AG04450 (cell line): ENCODE measurements at regions not wholly inside any gene's neighbourhood (a gene's known extent, or its start where the extent isn't known, plus 50 kb on each side); places are given as distances from the start of the nearest gene placed in this dataset. TPM values are rescaled to one million over a fixed set of nuclear protein-coding genes. Genes with fewer than 3 reads are reported as not detected.
A peak's percentile ranks its signal among the peaks of the same experiment; 100 is the strongest.

ENCODE experiments used
- CTCF ChIA-PET: fragments of 300-600, 350-600 bp; formaldehyde crosslinking; extraction: SDS; loops from one replicate; lab custom pipeline; 2022; ENCODE audit warnings: antibody characterized with exemption, inconsistent platforms; lab: Charles Lee
- POLR2A ChIA-PET: fragments of 350-600 bp; formaldehyde crosslinking; extraction: SDS; loops from one replicate; lab custom pipeline; 2021; ENCODE audit warnings: antibody characterized with exemption, inconsistent platforms; lab: Yijun Ruan, JAX
- DNase-seq: peaks from one replicate; pipeline ENCODE4 v3.0.0-alpha.2; 2011; ENCODE audit warnings: low read depth, low spot score
- H3K27ac ChIP-seq: one replicate; pipeline ENCODE4 v1.5.1; 2012; ENCODE audit warnings: low read depth, low read length, control low read depth
- H3K27me3 ChIP-seq: one replicate; pipeline ENCODE4 v1.6.0; 2012; ENCODE audit warnings: low read length; ENCODE audit not compliant: control insufficient read depth, insufficient read depth
- H3K4me3 ChIP-seq: 2 replicates; pipeline ENCODE4 v1.5.1; 2011; ENCODE audit warnings: mild to moderate bottlenecking, low read depth, low read length, control low read depth
- H3K9me3 ChIP-seq: 2 replicates; pipeline ENCODE4 v1.5.1; 2012; ENCODE audit warnings: low read length; ENCODE audit not compliant: control insufficient read depth, insufficient read depth
- small RNA-seq: library from RNA; depleted of rRNA; stranded (forward); fragments of <200 nt; gene quantifications from one replicate; pipeline ENCODE3, GENCODE V24; 2012; ENCODE audit warnings: low read depth; ENCODE audit not compliant: insufficient read length
- TF ChIP-seq, protein P1 (sequence below): IDR thresholded peaks from 2 replicates; pipeline ENCODE4 v1.5.1; 2011; ENCODE audit warnings: low read depth, low read length, control low read depth, inconsistent platforms

DNA sequence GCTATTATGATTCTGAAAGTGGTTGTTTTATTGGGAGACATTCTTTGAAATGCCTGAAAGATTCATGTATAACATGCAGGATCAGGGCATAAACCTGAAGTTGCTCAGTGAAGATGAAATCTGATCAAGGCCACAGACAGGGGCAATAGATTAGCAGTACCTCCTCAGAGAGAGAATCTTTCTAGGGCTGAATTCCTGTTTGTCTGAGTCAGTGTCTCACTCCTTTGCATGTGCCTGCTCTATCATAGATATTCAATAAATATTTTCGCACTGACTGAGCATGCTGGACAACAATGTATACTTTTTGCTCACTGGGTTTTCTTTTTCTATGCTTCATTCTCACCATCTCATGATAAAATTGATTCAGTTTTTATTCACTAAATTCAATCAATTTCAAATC, 49.8 kb upstream of the PFN2 start:
- H3K27me3 ChIP-seq, result no peaks in the 10 kb centered on the region
- H3K9me3 ChIP-seq, result no peaks in the 10 kb centered on the region
- ChIA-PET CTCF (no interaction called here), POLR2A (no interaction called here)
- TF ChIP-seq, protein P1, sequence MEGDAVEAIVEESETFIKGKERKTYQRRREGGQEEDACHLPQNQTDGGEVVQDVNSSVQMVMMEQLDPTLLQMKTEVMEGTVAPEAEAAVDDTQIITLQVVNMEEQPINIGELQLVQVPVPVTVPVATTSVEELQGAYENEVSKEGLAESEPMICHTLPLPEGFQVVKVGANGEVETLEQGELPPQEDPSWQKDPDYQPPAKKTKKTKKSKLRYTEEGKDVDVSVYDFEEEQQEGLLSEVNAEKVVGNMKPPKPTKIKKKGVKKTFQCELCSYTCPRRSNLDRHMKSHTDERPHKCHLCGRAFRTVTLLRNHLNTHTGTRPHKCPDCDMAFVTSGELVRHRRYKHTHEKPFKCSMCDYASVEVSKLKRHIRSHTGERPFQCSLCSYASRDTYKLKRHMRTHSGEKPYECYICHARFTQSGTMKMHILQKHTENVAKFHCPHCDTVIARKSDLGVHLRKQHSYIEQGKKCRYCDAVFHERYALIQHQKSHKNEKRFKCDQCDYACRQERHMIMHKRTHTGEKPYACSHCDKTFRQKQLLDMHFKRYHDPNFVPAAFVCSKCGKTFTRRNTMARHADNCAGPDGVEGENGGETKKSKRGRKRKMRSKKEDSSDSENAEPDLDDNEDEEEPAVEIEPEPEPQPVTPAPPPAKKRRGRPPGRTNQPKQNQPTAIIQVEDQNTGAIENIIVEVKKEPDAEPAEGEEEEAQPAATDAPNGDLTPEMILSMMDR, result no peak
- DNase-seq, result peak; percentile 32
- H3K4me3 ChIP-seq, result no peak overlapping the region
- H3K27ac ChIP-seq, result no peak overlapping the region

Small RNA genes lying in the stretch of these regions (small RNA-seq; reads per million reads assigned to genes)
- gene RF00004 (not detected), gene RPL32P9 (not detected)
